Lower leg skin (tissue), 4 donors: ENCODE measurements at regions not wholly inside any gene's neighbourhood (a gene's known extent, or its start where the extent isn't known, plus 50 kb on each side); places are given as distances from the start of the nearest gene placed in this dataset.

Experiments
- DNase-seq, 2 donors: peaks; one replicate each; pipeline ENCODE4 v3.0.0-alpha.2; 2019; ENCODE audit warnings: low spot score in 2 of 2
- H3K4me3 ChIP-seq: fragments of 200-600 bp; sonication (generic); 2 replicates; pipeline ENCODE4 v1.5.1; 2017; ENCODE audit warnings: mild to moderate bottlenecking, low read depth; ENCODE audit not compliant: poor library complexity, severe bottlenecking
- CTCF ChIP-seq, 3 donors: fragments of 450-650 bp; IDR thresholded peaks; one replicate each; pipeline ENCODE4 v1.5.1; 2016; ENCODE audit warnings: antibody characterized with exemption in 3 of 3, mild to moderate bottlenecking in 3 of 3, moderate library complexity in 2 of 3
- POLR2A ChIP-seq, 2 donors: fragments of 450-650 bp; IDR thresholded peaks; one replicate each; pipeline ENCODE4 v1.6.1; 2016 to 2017; ENCODE audit warnings: antibody characterized with exemption in 2 of 2, mild to moderate bottlenecking in 1 of 2, moderate library complexity in 1 of 2
- WGBS, 2 donors: methylation state at CpG; one replicate each; pipeline ENCODE4 v1.1.5; 2018; 5-methylcytosine and 5-hydroxymethylcytosine counted together
- intact Hi-C: fragments of 100-400 bp; cut with DNase I; formaldehyde crosslinking; loops from one replicate; pipeline ENCODE4 v1.15.0; 2023; ENCODE audit warnings: low total_unique reads

- TF ChIP-seq POLR2A (IDR thresholded peaks at IDR 0.05) = no peak
- TF ChIP-seq CTCF (IDR thresholded peaks at IDR 0.05) = no peak
- no peak for DNase-seq
- H3K4me3 ChIP-seq = no peak overlapping the region
- 24 to 41% methylated on average over 13 of the region's 13 CpGs for WGBS, 2 donors
- intact Hi-C loops = no loop called here
Observed at GRCh38 chr11:70913715-70914231, 338.6 kb downstream of the SHANK2 start.

DNA sequence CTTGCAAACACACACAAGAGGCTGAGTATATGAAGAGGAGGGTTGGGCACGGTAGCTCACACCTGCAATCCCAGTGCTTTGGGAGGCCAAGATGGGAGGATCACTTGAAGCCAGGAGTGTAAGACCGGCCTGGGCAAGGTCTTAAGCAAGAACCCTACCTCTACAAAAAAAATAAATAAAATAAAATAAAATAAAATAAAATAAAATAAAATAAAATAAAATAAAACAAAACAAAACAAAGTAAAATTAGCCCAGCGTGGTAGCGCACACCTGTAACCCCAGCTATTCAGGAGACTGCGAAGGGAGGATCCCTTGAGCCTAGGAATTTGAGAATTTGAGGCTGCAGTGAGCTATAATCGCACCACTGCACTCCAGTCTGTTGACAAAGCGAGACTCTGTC, 337.9 kb downstream of the SHANK2 start:
- intact Hi-C loops = no loop called here

DNA sequence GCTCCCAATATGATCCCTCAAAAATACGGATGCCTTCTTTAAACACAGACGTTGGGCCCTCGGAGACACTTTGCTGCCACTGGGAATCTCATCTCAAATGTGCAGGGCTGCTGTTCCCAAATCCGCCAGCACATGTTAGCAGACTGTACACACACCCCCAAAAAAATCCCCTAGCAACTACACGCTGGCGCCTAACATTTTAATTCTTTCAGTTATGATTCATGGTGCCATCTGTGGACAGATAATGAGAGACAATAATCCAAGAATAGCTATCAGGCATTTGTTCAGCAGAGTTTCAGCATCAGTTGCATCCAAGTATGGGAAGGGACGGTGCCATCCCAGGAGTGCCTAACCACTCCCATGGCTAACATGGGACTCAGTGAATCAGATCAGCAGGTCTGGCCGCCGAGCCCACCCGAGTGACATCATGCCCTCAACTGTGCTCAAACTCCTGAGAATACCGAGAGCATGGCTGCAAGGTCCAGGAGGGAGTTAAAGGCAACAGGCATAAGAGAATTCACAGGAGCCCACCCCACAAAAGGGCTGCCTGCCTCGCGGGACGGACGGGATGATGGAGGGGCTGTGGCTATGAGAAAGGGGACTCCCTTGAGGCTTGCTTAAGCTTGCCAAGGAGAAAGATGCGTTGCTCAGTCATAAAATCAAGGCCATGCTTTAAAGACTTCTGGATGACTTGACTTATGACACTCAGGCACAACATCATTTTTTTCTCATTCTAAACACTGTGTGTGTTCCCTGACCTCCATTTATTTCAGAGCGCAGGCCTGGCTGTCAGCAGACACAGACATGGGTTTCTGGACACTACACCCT, 337.0 kb downstream of the SHANK2 start:
- 49 to 54% methylated on average over 17 of the region's 17 CpGs for WGBS, 2 donors
- no peak overlapping the region for H3K4me3 ChIP-seq
- no peak for DNase-seq
- intact Hi-C loops = no loop called here
- no peak for TF ChIP-seq POLR2A (IDR thresholded peaks at IDR 0.05)
- no peak for TF ChIP-seq CTCF (IDR thresholded peaks at IDR 0.05)

More for the DNA sequence above, 337.9 kb downstream of the SHANK2 start:
- H3K4me3 ChIP-seq = no peak overlapping the region
- WGBS, 2 donors = 76 to 82% methylated on average over 7 of the region's 7 CpGs
- no peak for DNase-seq
- TF ChIP-seq POLR2A (IDR thresholded peaks at IDR 0.05) (no peak), CTCF (IDR thresholded peaks at IDR 0.05) (no peak)

DNA sequence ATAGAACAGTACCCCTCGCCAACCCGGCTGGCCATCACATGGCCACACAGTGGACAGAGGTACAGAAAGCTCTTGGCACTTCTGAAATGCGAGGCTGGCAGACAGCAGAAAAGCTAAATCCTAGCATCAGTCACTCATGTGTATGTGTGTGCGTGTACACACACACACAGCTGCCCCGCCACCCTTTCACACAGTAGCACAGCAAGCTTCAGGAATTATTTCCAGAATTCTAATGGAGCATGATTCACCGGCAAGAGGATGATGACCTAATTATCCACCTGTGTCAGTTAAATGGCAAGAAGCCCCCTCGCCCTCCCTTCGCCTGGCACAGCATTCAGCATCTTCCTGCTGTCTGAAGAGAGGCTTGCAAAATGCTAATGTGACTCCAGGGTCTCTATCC, 336.0 kb downstream of the SHANK2 start:
- WGBS, 2 donors = 88 to 92% methylated on average over 8 of the region's 8 CpGs
- DNase-seq = no peak
- no peak overlapping the region for H3K4me3 ChIP-seq
- TF ChIP-seq CTCF (IDR thresholded peaks at IDR 0.05) = no peak
- no peak for TF ChIP-seq POLR2A (IDR thresholded peaks at IDR 0.05)
- intact Hi-C loops = no loop called here

- intact Hi-C loops = no loop called here
- TF ChIP-seq CTCF (IDR thresholded peaks at IDR 0.05) = no peak
- no peak for TF ChIP-seq POLR2A (IDR thresholded peaks at IDR 0.05)
- no peak overlapping the region for H3K4me3 ChIP-seq
- DNase-seq = no peak
- 67 to 72% methylated on average over 7 of the region's 7 CpGs for WGBS, 2 donors
Observed at GRCh38 chr11:70918242-70918641, 334.1 kb downstream of the SHANK2 start.
